ENCODE measurements at regions not wholly inside any gene's neighbourhood (a gene's known extent, or its start where the extent isn't known, plus 50 kb on each side); places are given as distances from the start of the nearest gene placed in this dataset.

DNA sequence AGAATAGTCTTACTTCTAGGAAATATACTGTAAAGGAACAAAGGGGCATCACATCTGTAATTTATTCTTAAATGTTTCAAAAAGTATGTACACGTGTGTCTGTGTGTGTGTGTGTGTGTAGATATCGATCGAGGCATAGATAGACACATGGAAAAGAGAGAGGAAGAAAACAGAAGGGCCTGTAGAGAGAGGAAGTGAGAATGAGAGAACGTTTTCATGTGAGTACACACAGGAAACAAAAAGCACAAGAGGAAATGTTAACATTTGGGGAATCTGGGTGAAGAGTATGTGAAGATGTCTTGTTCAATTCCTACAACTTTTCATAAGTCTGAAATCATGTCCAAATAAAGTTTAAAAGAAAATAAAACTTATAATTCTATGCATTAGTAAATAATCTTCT, 286.5 kb upstream of the SORCS1 start:
- no peak for DNase-seq (ENCODE audit: low read depth)

DNA sequence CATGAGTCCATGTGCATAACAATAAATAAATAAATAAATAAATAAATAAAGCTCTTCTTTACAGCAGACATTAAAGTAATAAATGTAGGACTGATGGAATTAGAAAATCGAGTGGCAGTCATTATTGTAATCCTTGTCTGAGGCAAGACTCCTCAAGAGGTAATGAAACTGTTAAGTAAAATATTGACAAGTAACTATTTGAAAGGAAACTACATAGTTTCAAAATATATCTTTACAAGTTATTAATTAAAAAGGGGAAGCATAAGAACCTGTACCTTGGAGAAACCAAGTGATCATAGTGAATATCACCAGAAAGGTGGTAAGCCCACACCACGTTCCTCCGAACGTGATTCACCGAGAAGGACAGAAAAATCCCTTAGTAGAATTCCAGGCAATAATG, 285.6 kb upstream of the SORCS1 start:
- DNase-seq (ENCODE audit: low read depth), result no peak

DNA sequence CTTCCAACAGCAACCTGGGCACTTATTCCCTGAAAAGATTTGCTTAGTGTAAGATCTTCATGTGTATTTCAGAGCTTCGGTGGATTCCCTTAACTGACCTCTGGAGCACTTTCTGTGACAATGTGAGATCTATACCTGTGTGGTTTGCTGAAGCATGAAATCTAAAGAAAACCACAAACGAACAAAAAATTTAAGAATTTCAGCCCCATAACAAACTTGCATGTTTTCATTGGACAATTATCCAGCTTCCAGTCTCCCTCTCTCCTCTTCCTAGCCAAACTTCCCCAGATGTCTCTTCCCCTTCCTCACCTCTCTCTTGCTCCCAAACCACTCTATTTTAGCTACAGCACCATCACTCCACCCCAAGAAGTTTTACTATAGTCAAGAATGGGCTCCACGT, 279.9 kb upstream of the SORCS1 start:
- no peak for DNase-seq (ENCODE audit: low read depth)

DNA sequence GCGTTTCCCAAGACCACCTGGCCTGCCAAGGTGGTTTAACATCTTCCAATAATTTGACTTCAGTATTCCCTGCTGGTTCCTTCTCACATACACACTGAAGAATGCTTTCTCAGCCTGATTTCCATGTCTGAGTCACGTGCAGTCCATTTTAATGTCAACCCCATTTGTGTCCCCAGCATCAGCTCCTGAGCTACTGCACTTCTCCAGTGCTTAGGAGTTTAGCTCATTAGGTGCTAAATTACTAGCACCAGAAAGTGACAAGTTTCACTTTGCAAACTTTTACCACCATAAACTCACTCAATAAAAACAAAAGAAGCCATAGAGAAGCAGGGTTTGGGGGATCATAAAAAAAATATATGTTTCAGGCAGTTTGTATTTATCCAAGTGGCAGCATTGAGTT, 279.3 kb upstream of the SORCS1 start:
- DNase-seq (ENCODE audit: low read depth), result no peak

DNA sequence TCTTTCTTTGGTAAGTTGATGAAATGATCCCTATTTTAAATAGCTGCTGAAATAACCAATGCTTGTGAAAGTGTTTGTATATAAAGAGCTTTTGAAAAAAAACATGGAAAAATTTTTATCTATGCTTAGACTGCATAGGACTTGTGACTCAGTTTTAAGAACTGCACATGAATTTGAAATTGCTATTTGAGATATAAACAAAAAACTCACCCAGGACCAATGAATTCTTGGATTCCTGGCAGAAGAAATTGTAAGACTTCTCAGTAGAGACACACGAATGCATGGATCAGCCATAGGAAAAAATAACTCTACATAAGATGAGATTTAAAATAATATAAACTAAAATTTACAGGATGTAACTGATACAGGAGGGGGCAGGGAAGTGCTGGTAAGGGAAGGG, 278.8 kb upstream of the SORCS1 start:
- peak; percentile 10 for DNase-seq (ENCODE audit: low read depth)

DNA sequence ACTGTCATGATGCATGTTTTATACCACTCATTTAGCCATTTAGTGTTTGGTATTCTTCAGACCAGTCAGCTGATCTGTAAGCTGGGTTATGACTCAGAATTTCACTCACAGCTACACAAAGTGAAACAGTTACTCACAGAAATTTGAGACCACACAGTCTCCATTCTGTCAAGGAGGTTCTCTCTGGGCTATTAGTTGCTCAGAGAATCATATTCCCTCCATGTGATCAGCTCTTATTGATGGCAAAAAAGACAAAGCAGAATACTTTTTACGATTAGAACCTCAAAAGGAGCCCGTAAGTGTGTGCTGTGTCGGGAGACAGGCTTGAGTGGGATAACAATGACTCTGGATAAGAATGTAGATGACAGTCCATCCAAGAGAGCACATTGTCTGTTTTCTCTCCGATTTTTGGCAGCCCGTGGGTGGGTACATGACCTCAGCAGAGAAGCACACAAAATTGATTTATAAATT, 277.6 kb upstream of the SORCS1 start:
- DNase-seq (ENCODE audit: low read depth), result peak; percentile 61

DNA sequence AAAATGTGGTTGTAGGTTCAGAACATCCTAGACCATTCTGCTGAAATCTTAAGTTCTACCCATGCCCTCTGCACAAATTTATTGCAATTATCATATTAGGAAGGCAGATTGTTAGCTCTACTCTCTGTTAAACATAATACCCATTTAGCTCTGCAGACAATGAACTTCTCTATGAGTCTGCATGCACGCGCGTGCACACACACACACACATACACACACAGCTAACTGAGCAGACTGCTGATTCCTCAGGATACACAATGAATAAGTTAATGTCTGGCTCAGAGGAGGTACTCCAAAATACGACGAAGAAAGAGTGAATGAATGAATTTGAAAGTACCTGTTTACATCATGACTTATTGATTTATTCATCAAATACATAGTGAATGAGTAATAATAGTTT, 276.2 kb upstream of the SORCS1 start:
- no peak for DNase-seq (ENCODE audit: low read depth)

DNA sequence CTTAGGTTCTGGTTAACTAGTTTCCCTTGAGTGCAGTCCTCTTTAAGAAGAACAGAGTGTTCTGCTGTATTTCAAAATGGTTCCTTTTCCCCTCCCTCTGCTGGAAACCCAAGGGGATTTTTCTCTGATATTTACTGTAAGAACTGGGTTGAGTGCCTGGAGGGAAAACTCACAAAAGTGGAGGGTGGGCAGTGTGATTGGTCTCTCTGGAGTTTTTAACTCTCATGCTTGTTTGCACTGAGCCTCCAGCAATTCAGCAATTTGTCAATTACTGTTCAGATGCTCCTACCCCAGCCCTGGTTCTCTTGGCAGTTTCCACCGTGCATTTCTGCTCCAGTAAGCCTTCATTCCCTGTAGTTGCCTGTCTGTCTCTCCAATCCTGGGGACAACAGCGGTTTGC, 273.4 kb upstream of the SORCS1 start:
- no peak for DNase-seq (ENCODE audit: low read depth)

GRCh38 chr10:107436568-107436967, 272.1 kb upstream of the SORCS1 start:
- no peak for DNase-seq (ENCODE audit: low read depth)

- DNase-seq (ENCODE audit: low read depth), result no peak
Observed at GRCh38 chr10:107434854-107435253, 270.3 kb upstream of the SORCS1 start.

DNA sequence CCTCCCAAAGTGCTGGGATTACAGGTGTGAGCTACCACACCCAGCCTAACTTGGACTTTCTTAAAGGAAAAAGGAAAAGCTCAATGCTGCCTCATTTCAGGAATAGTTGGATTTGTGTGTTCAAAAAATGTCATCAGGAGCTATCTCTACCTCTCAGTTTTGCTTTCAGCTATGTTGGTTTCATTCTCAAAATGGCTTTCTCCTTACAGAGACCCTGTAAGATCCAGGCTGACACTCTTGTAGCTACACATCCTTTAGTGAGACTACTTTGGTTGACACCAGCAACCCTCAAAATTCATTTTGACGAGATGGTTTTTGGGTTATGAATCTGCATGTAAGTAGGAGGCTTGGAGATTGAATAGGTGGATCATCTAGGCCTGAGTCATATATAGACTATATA, 269.7 kb upstream of the SORCS1 start:
- no peak for DNase-seq (ENCODE audit: low read depth)

GRCh38 chr10:107433605-107434004, 269.1 kb upstream of the SORCS1 start:
- no peak for DNase-seq (ENCODE audit: low read depth)

- DNase-seq (ENCODE audit: low read depth), result no peak
Observed at GRCh38 chr10:107430446-107430845, 265.9 kb upstream of the SORCS1 start.

DNA sequence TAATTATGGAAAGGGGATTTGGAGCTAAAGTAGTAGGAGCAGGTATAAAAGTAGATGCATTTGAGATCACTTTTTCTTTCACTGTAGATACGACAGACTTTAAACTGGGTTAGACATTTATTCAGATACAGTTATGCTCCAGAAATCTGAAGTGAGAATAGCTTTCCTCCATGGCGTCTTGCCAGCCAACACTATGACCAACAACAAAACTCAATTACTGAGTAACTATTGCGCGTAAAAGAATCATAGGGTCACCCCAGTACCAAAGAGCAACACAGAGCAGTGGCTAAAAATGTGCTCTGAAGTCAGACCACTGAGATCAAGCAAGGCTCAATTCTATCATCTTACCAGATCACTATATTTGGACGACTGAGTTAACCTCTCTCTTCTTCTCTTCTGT, 262.5 kb upstream of the SORCS1 start:
- DNase-seq (ENCODE audit: low read depth), result no peak

DNA sequence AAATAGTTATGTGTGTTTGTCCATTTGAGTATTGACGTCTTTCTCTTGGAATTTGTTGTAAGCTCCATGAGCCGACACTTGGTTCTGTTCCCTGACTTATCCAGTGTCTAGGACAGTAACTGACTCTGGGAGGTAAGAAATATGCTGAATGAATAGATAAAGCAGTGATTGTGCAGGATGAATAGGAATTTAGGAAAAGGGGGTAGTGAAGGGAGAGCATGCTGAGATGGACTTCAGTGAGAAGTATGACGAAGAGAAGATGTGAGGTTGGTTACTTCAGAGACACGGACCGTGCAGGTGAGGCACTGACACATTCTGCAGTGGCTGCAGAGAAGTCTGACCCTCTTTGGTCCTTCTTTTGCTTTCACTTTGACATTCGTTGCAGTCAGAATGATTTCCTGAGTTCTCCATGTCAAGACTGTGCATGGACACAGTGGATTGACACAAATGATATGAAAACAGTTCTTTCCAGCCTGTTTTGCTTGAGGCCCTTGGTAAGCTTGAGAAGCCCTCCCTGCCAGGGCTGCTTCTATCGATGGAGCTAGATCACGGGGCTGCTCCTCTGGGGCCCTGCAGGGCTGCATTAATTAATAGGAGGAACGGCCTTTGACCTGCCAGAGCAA, 261.5 kb upstream of the SORCS1 start:
- no peak for DNase-seq (ENCODE audit: low read depth)

- no peak for DNase-seq (ENCODE audit: low read depth)
Observed at GRCh38 chr10:107424628-107425027, 260.1 kb upstream of the SORCS1 start.

- no peak for DNase-seq (ENCODE audit: low read depth)
Observed at GRCh38 chr10:107423903-107424302, 259.4 kb upstream of the SORCS1 start.

DNA sequence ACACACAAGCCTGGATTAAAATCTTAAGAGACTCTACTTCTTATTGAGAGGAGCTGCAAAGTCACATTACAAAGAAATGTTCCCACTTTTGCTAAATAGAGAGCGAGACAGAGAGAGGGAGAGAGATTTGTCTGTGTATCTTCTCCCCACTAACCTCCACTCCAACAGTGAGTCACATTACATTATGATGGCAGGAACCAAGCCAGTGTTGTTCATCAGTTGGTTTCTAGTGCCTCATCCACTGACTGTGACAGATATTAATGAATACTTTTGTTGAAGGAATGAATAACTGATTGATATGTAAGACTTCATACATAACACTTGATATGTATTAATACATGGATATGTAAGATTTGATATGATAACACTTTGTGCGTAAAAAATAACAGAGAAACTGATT, 258.2 kb upstream of the SORCS1 start:
- DNase-seq (ENCODE audit: low read depth), result no peak

- DNase-seq (ENCODE audit: low read depth), result no peak
Observed at GRCh38 chr10:107420196-107420595, 255.7 kb upstream of the SORCS1 start.

GRCh38 chr10:107418085-107418806, 253.7 kb upstream of the SORCS1 start:
- DNase-seq (ENCODE audit: low read depth), result no peak

DNA sequence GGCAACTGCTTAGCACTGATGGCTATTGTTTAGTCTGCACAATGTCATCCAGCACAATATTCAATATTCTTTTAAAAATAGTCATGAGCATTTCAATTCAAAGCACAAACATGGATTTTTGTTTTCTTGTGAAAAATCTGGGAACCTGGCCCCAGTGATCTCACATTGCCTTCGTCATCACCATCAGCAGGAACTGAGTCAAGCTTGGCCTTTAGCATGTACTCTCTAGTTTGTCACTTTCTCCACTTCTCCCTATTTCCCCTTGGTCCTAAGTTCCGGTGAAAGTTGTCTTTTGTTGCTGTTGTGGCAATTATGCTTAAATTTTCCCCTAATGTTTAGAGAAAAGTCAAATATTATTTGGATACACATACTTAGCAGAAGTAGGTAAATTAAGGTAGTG, 252.9 kb upstream of the SORCS1 start:
- DNase-seq (ENCODE audit: low read depth), result no peak

- no peak for DNase-seq (ENCODE audit: low read depth)
Observed at GRCh38 chr10:107415446-107415845, 250.9 kb upstream of the SORCS1 start.

DNA sequence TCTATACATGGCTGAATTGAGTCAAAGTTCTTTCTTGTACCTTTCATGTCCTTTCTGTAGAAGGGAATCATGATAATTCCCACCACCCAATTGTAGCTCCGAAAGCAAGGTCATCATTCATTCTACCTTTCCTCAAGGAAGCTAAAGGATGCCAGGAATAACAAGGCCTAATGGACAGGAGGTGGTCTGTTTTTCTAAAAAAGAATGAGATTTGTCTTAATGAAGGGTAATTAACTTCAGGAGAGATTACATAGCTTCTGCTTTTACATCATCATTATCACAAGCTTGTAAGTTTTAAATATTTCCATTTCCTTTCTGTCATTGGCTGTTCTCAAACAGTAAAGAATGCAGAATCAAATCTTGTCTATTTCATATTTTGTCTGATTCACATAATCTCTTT, 249.5 kb upstream of the SORCS1 start:
- DNase-seq (ENCODE audit: low read depth), result no peak

- DNase-seq (ENCODE audit: low read depth), result peak; percentile 50
Observed at GRCh38 chr10:107409522-107409921, 245.0 kb upstream of the SORCS1 start.

Data from EH (cell line).